SK-N-SH (cell line): ENCODE measurements at regions not wholly inside any gene's neighbourhood (a gene's known extent, or its start where the extent isn't known, plus 50 kb on each side); places are given as distances from the start of the nearest gene placed in this dataset.

Experiments used
- CTCF ChIA-PET: fragments of 300-600, 350-600 bp; formaldehyde crosslinking; extraction: SDS; loops from one replicate; lab custom pipeline; 2021; lab: Yijun Ruan, JAX
- POLR2A ChIA-PET: fragments of 350-600 bp; sonication (Branson Sonifier 250); formaldehyde crosslinking; extraction: SDS; loops from one replicate; lab custom pipeline; 2020; ENCODE audit warnings: antibody characterized with exemption, inconsistent platforms; lab: Yijun Ruan, JAX
- DNase-seq: peaks from one replicate; pipeline ENCODE4 v3.0.0; 2012
- H2AFZ ChIP-seq: fragments of 200-600 bp; sonication (generic); 2 replicates; pipeline ENCODE4 v1.8.1; 2016; ENCODE audit warnings: antibody characterized with exemption, mild to moderate bottlenecking, low read depth
- H3F3A ChIP-seq: fragments of 200-600 bp; sonication (generic); replicated peaks from 2 replicates; pipeline ENCODE3; 2016; ENCODE audit warnings: antibody characterized with exemption, mild to moderate bottlenecking; ENCODE audit not compliant: insufficient read depth
- H3K27ac ChIP-seq, 2 experiments: fragments of 200-500 bp in 1 of 2; fragments of 200-600 bp in 1 of 2; sonication (Bioruptor generic) in 1 of 2; sonication (generic), shearing (Covaris generic) in 1 of 2; 2 replicates each; pipeline versions ENCODE4 v1.5.1 to v1.6.1; 2014 to 2016; ENCODE audit warnings: low read depth in 2 of 2, inconsistent platforms in 1 of 2, low read length in 1 of 2, mild to moderate bottlenecking in 1 of 2, mixed read lengths in 1 of 2
- H3K27me3 ChIP-seq: fragments of 200-600 bp; sonication (generic), shearing (Covaris generic); 2 replicates; pipeline ENCODE4 v1.6.1; 2016; ENCODE audit warnings: mixed run types; ENCODE audit not compliant: insufficient read depth
- H3K36me3 ChIP-seq, 2 experiments: fragments of 200-500 bp in 1 of 2; fragments of 200-600 bp in 1 of 2; sonication (Bioruptor generic) in 1 of 2; sonication (generic) in 1 of 2; replicated peaks in 1 of 2; 2 replicates each; pipeline versions ENCODE3 to v1.5.1; 2014 to 2016; ENCODE audit warnings: low read length in 1 of 2, mild to moderate bottlenecking in 1 of 2; ENCODE audit not compliant: insufficient read depth in 2 of 2, control insufficient read depth in 1 of 2
- H3K4me1 ChIP-seq, 2 experiments: fragments of 200-500 bp in 1 of 2; fragments of 200-600 bp in 1 of 2; sonication (Bioruptor generic) in 1 of 2; sonication (generic), shearing (Covaris generic) in 1 of 2; 2 replicates each; pipeline versions ENCODE4 v1.5.1 to v1.6.1; 2014 to 2016; ENCODE audit warnings: low read depth in 1 of 2, low read length in 1 of 2, mixed run types in 1 of 2; ENCODE audit not compliant: insufficient read depth in 2 of 2, control insufficient read depth in 1 of 2
- H3K4me2 ChIP-seq: fragments of 200-600 bp; sonication (generic), shearing (Covaris generic); 2 replicates; pipeline ENCODE4 v1.6.1; 2017; ENCODE audit warnings: mixed run types
- H3K4me3 ChIP-seq, 2 experiments: fragments of 200-500 bp in 1 of 2; fragments of 200-600 bp in 1 of 2; sonication (Bioruptor generic) in 1 of 2; sonication (generic), shearing (Covaris generic) in 1 of 2; 2 replicates each; pipeline versions ENCODE4 v1.5.1 to v1.8.1; 2014 to 2016; ENCODE audit warnings: low read depth in 2 of 2, inconsistent platforms in 1 of 2, low read length in 1 of 2, mild to moderate bottlenecking in 1 of 2, mixed read lengths in 1 of 2, moderate library complexity in 1 of 2
- H3K79me2 ChIP-seq: fragments of 200-600 bp; sonication (generic); 2 replicates; pipeline ENCODE4 v1.8.1; 2017; ENCODE audit warnings: mild to moderate bottlenecking; ENCODE audit not compliant: insufficient read depth
- H3K9ac ChIP-seq: fragments of 200-600 bp; sonication (generic); 2 replicates; pipeline ENCODE4 v1.6.1; 2017; ENCODE audit warnings: mixed run types
- H3K9me2 ChIP-seq: fragments of 200-600 bp; sonication (generic); 2 replicates; pipeline ENCODE4 v1.6.1; 2017; ENCODE audit warnings: mixed run types
- H3K9me3 ChIP-seq: fragments of 200-600 bp; sonication (generic); 2 replicates; pipeline ENCODE4 v1.6.1; 2017; ENCODE audit warnings: mixed run types, mild to moderate bottlenecking, moderate library complexity
- H4K20me1 ChIP-seq: fragments of 200-600 bp; sonication (generic); 2 replicates; pipeline ENCODE4 v1.6.1; 2017; ENCODE audit warnings: mild to moderate bottlenecking, mixed run types; ENCODE audit not compliant: insufficient read depth
- ELF1 ChIP-seq: IDR thresholded peaks from 2 replicates; pipeline ENCODE4 v1.4.0; 2012
- MAX ChIP-seq: IDR thresholded peaks from 2 replicates; pipeline ENCODE4 v1.4.0; 2012; ENCODE audit warnings: low read depth
- NRF1 ChIP-seq: IDR thresholded peaks from 2 replicates; pipeline ENCODE4 v1.6.1; 2012; ENCODE audit warnings: low read depth, mild to moderate bottlenecking, low read length
- POLR2AphosphoS5 ChIP-seq: IDR thresholded peaks from 2 replicates; pipeline ENCODE4 v1.6.1; 2012; ENCODE audit warnings: low read depth, low read length
- RAD21 ChIP-seq: IDR thresholded peaks from 2 replicates; pipeline ENCODE4 v1.6.1; 2012; ENCODE audit warnings: mild to moderate bottlenecking, low read length
- RCOR1 ChIP-seq: fragments of 150-350 bp; IDR thresholded peaks from 2 replicates; pipeline ENCODE4 v1.6.1; 2017; ENCODE audit warnings: antibody characterized with exemption, low read length
- TAF1 ChIP-seq: IDR thresholded peaks from 2 replicates; pipeline ENCODE4 v1.6.1; 2012; ENCODE audit warnings: low read depth, mild to moderate bottlenecking, low read length, moderate library complexity, borderline replicate concordance
- WGBS: methylation state at CpG from one replicate; pipeline ENCODE4 v1.1.6; 2017; ENCODE audit warnings: low lambda C conversion rate; 5-methylcytosine and 5-hydroxymethylcytosine counted together

DNA sequence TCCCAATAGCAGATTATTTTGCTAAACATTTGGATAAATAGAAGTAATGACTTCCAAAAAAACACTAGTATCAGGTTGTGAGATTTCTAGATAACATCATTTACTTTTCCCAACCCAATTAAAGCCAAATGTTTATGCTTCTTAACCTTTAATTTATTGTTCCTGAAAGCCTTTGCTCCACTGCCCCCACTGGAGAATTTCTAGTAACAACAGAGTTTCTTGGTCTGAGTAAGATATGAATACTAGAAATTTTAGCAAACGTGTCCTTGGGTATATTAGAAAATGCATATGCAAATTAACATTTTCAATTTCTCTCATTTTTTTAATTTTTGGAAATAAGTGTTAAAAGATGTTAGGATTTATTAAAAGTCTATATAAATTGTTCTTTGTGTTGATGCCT lies 958.0 kb upstream of the PHF14 start:
- Histone ChIP-seq H3K27me3 (no peaks in the 10 kb centered on the region), H3K9me3 (peaks cover 24% of the 10 kb centered on the region; the same call in 1 of the 2 replicates), H4K20me1 (no peaks in the 10 kb centered on the region), H2AFZ (no peak overlapping the region), H3K9ac (no peak overlapping the region), H3K4me2 (no peak overlapping the region), H3F3A (no peaks in the 10 kb centered on the region), H3K36me3 (no peaks in the 10 kb centered on the region), H3K4me1 (no peaks in the 10 kb centered on the region), H3K79me2 (no peaks in the 10 kb centered on the region), H3K4me3 (no peak overlapping the region), H3K9me2 (no peaks in the 10 kb centered on the region), H3K27ac (no peak overlapping the region)
- ChIA-PET POLR2A (no interaction called here), CTCF (no interaction called here)
- TF ChIP-seq POLR2AphosphoS5 (no peak), ELF1 (no peak), RAD21 (0 out of 2 replicates have a peak, but pooled peaks have one; percentile 23)
- WGBS: 17% methylated on average over 1 of the region's 1 CpG
- DNase-seq: no peak

- H3K9me2 ChIP-seq: no peaks in the 10 kb centered on the region
- no peak overlapping the region for H3K27ac ChIP-seq
- ChIA-PET CTCF (interaction anchor here (0.6 to 2.3 kb wide), 6 partner anchors 11 to 982 kb away, joined by 3 to 5 read pairs (median 3); no protein-coding TSS in a partner anchor), POLR2A (no interaction called here)
- H3K4me3 ChIP-seq: no peak overlapping the region
- H3K4me2 ChIP-seq: no peak overlapping the region
- no peaks in the 10 kb centered on the region for H3K79me2 ChIP-seq
- WGBS: 38% methylated on average over 3 of the region's 3 CpGs
- no peak overlapping the region for H3K9ac ChIP-seq
- no peak overlapping the region for H2AFZ ChIP-seq
- no peaks in the 10 kb centered on the region for H3K27me3 ChIP-seq
- DNase-seq: no peak
- peaks cover 0 to 4% of the 10 kb centered on the region in 2 experiments for H3K36me3 ChIP-seq
- H4K20me1 ChIP-seq: no peaks in the 10 kb centered on the region
- H3F3A ChIP-seq: no peaks in the 10 kb centered on the region
- no peaks in the 10 kb centered on the region for H3K4me1 ChIP-seq
- H3K9me3 ChIP-seq: peaks cover 16% of the 10 kb centered on the region; the same call in 1 of the 2 replicates
- TF ChIP-seq POLR2AphosphoS5 (no peak), ELF1 (no peak)
These were observed 951.2 kb upstream of the PHF14 start for GRCh38 chr7:10022480-10022879.

GRCh38 chr7:10022957-10023356 lies 950.7 kb upstream of the PHF14 start:
- peak; percentile 13 for DNase-seq
- ChIA-PET POLR2A (no interaction called here), CTCF (interaction anchor here (0.6 to 2.3 kb wide), 5 partner anchors 11 to 560 kb away, joined by 3 to 5 read pairs (median 3); no protein-coding TSS in a partner anchor)
- Histone ChIP-seq H3K9ac (no peak overlapping the region), H3K79me2 (no peaks in the 10 kb centered on the region), H3K9me3 (peaks cover 16% of the 10 kb centered on the region; the same call in 1 of the 2 replicates), H4K20me1 (no peaks in the 10 kb centered on the region), H3K27ac (no peak overlapping the region; a peak in 1 of 4 replicates), H3K4me1 (no peaks in the 10 kb centered on the region), H3K4me3 (no peak overlapping the region), H3K9me2 (no peaks in the 10 kb centered on the region), H3K36me3 (peaks cover 0 to 4% of the 10 kb centered on the region in 2 experiments), H3K27me3 (no peaks in the 10 kb centered on the region), H3K4me2 (no peak overlapping the region), H2AFZ (no peak overlapping the region), H3F3A (no peaks in the 10 kb centered on the region)
- 28% methylated on average over 2 of the region's 2 CpGs for WGBS
- TF ChIP-seq RAD21 (peak; percentile 69), MAX (no peak), TAF1 (no peak), NRF1 (no peak), RCOR1 (0 out of 2 replicates have a peak, but pooled peaks have one; percentile 27)
